GM18508 (cell line): ENCODE measurements at regions not wholly inside any gene's neighbourhood (a gene's known extent, or its start where the extent isn't known, plus 50 kb on each side); places are given as distances from the start of the nearest gene placed in this dataset.
"Not testable (repeated sequence)": the region's sequence is repeated elsewhere in the genome, so short reads cannot be mapped to it uniquely, and the experiment has no call there.

Experiments used
- ATAC-seq: cut with Tn5 transposase; IDR thresholded peaks from one replicate; pipeline ENCODE4 v1.9.1; 2021; ENCODE audit warnings: moderate number of reproducible peaks; ENCODE audit not compliant: insufficient read depth, unreplicated experiment

- no peak for ATAC-seq
Measured at GRCh38 chr1:199245946-199246345, 607.1 kb downstream of the PTPRC start.

GRCh38 chr1:199246716-199247115 lies 607.9 kb downstream of the PTPRC start:
- no peak for ATAC-seq

- ATAC-seq = no peak
Measured at GRCh38 chr1:199247891-199248290, 609.1 kb downstream of the PTPRC start.

DNA sequence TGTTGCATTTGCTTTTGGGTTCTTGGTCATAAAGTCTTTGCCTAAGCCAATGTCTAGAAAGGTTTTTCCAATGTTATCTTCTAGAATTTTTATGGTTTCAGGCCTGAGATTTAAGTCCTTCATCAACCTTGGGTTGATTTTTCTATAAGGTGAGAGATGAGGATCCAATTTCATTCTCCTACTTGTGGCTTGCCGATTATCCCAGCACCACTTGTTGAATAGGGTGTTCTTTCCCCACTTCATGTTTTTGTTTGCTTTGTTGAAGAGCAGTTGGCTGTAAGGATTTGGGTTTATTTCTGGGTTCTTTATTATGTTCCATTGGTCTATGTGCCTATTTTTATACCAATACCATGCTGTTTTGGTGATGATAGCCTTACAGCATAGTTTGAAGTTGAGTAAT lies 615.2 kb downstream of the PTPRC start:
- not testable (repeated sequence) for ATAC-seq

DNA sequence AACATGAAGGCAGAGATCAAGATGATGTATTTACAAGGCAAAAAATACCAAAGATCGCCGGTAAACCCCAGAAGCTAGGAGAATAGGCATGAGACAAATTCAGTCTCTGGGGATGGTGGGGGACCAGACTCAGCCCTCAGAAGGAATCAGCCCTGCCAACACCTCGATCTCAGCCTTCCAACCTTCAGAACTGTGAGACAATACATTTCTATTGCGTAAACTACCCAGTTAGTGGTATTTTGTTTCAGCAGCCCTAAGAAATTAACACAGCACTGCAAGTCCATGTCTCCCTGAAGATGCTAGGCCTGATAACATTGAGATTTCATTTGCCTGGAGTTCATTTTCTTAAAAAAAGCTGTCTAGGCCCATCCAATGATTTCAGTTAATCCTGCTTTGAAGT lies 622.5 kb downstream of the PTPRC start:
- no peak for ATAC-seq

- no peak for ATAC-seq
Measured at GRCh38 chr1:199264283-199264682, 625.4 kb downstream of the PTPRC start.

DNA sequence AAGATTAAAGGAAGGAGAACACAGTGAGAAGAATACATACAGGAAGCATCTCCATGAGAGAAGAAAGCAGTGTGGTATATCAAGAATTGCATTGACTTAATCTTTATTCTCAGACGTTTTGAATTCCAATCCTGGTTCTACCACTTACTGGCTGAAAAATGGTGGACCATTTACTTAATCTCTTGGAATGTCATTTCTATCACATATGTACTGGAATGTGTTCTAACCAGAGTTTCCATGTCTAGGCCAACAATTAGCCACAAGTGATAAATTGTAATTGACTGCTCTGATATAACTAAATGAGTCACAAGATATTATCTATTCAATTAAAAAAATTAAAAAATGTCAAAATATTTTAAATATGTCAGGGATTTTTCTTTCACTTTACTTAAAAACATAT lies 626.1 kb downstream of the PTPRC start:
- ATAC-seq = no peak

GRCh38 chr1:199265319-199265718 lies 626.5 kb downstream of the PTPRC start:
- ATAC-seq = no peak

DNA sequence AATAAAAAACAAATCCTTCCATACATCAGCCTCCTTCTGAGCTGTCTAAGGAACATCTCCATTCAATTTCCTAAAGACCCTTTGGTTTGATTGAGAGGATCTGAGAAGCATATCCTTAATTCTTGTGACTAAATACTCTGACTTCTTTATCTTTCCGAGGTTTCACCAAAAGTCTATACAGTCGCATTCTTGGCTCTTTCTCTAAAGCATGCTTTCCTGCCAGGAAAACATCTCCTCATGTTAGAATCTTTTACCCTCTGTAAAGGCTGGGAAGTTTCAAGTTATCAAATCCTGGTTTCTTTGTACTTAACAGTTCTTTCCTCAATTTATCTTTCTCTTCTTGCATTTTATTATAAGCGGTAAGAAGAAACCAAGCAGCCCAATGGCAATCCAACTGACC lies 630.4 kb downstream of the PTPRC start:
- no peak for ATAC-seq

DNA sequence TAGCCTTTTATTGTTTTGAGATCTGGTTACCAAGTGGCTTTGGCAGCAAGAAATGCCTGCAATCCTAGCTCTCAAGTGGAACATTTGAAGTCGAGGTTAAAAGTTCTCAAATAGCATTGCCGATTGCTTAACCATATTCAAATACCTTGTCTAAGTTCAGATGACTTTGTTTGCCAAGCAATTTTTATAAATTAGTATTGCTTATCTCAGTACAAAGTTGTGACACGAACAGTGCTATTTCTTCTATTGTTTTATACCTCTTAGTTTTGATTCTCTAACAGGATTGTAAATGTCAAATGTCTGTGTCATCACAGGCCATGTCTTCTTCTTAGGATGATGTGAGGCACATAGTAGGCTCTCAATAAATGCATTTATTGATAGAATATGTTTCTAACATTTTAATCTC lies 633.3 kb downstream of the PTPRC start:
- no peak for ATAC-seq

DNA sequence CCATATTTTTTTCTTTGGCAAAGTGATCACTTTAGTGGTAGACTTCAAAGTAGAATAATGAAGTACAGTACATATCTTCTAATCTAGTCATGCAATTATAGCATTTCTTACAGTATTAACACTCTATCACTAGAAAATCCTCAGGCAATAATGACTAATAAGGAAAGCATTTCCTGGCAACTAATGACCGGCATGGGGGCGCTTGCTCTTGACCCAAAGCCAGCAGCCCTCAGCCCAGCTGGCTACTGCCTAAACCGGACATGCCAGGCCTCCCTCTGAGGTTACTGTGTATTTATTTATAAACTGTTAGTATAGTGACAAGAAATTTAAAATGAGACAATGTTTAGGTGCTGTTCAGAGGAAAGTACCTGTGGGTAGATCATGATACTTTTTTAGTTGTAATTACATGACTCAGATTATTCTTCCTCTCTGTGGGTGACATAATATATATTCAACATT lies 633.8 kb downstream of the PTPRC start:
- ATAC-seq = peak; percentile 88

DNA sequence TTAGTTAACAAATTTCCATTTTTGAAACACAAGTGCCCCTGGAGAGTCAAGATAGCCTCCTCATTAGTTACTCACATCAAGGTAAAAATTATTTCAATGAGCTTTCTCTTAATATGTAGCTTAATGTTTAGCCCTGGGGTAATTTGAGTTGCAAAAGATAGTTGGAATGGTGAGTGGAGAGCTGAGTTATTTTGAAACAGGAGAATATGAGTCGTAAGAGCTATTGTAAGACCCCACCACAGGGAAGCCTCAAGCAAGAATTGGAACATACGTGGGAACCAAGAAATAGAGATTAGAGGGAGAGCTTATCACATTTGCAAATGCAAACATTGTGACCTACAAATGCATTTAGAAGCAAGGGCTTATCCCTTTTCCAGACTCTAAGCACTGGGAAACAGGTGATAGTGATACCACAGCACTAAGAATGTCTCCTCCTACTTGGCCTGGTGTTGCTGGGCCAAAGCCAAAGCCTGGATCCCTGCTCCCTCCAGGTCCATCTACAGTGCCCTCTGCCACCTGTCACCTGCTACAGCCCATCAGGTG lies 635.1 kb downstream of the PTPRC start:
- no peak for ATAC-seq

DNA sequence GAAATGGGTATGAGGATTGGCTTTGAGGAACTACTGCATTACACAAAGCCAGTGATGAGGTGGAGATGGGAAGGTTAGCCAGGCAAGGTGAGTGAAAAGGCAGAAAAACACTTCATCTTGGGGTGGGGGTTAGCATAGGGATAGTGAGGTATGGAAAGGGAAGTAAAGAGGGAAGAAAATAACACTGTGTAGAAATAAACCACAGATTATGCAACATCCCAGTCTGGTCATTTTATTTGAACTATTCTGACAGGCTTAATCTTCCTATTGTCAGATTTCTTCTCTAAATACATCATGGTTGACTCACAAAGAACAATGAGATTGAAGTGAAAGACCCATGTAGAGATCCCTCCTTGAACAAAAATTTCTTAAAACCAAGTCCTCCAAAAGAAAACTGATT lies 640.2 kb downstream of the PTPRC start:
- ATAC-seq = no peak

- ATAC-seq = peak; percentile 72
Measured at GRCh38 chr1:199279872-199280645, 641.2 kb downstream of the PTPRC start.

- ATAC-seq = no peak
Measured at GRCh38 chr1:199282751-199283305, 644.0 kb downstream of the PTPRC start.

GRCh38 chr1:199283794-199284193 lies 645.0 kb downstream of the PTPRC start:
- no peak for ATAC-seq

GRCh38 chr1:199287206-199287605 lies 648.4 kb downstream of the PTPRC start:
- ATAC-seq = no peak

DNA sequence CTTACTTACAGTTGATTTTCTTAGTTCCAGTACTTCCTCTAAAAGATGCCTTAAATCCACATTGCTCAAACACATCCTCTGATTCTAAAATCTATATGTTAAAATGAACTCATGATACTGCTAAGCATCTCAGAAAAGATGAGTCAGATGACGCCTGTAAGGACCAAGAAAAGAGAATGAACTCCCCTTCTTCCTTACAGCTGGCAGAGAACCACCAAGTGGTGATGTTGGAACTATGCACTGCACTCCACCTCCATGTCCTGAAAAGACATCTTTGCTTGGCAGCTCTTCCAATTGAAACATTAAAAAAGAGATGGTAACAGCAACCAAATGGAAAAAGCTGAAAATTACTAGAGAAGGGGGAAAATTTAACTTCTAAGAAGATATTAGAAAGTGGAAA lies 648.8 kb downstream of the PTPRC start:
- ATAC-seq = no peak

GRCh38 chr1:199290186-199290585 lies 651.3 kb downstream of the PTPRC start:
- ATAC-seq = no peak

GRCh38 chr1:199291022-199291740 lies 652.3 kb downstream of the PTPRC start:
- ATAC-seq = no peak

GRCh38 chr1:199292896-199293295 lies 654.1 kb downstream of the PTPRC start:
- ATAC-seq = no peak
